Activated B cell treated with CpG ODN at 0.5 μM for 24 hours (primary cell): ENCODE measurements at regions not wholly inside any gene's neighbourhood (a gene's known extent, or its start where the extent isn't known, plus 50 kb on each side); places are given as distances from the start of the nearest gene placed in this dataset.

ENCODE experiments used
- ATAC-seq: fragments of 200-7000 bp; cut with Tn5 transposase; one replicate; pipeline ENCODE4 v1.10.0; 2021; ENCODE audit warnings: low read depth, mild to moderate bottlenecking, moderate library complexity
- CTCF ChIA-PET: fragments of 350-600 bp; sonication (Branson Sonifier 250); formaldehyde crosslinking; loops from one replicate; lab custom pipeline; 2021; ENCODE audit warnings: antibody characterized with exemption; lab: Charles Lee
- POLR2A ChIA-PET: fragments of 350-600 bp; sonication (Branson Sonifier 250); formaldehyde crosslinking; loops from one replicate; lab custom pipeline; 2021; ENCODE audit warnings: antibody characterized with exemption; lab: Charles Lee
- DNase-seq: peaks from one replicate; pipeline ENCODE4 v3.0.0; 2022
- H3K27ac Mint-ChIP-seq: one replicate; pipeline ENCODE4 v1.8.0; 2020; ENCODE audit warnings: mixed read lengths
- H3K27me3 Mint-ChIP-seq: one replicate; pipeline ENCODE4 v1.8.0; 2021; ENCODE audit warnings: mixed read lengths
- H3K36me3 Mint-ChIP-seq: one replicate; pipeline ENCODE4 v1.8.0; 2021; ENCODE audit warnings: low read depth, mixed read lengths
- H3K4me1 Mint-ChIP-seq: one replicate; pipeline ENCODE4 v1.8.0; 2021; ENCODE audit warnings: mixed read lengths
- H3K4me3 Mint-ChIP-seq: one replicate; pipeline ENCODE4 v1.8.0; 2020; ENCODE audit warnings: mild to moderate bottlenecking, mixed read lengths
- H3K9me3 Mint-ChIP-seq: one replicate; pipeline ENCODE4 v1.8.0; 2020; ENCODE audit warnings: mixed read lengths
- CTCF ChIP-seq: fragments of 200-600 bp; IDR thresholded peaks from one replicate; pipeline ENCODE4 v1.8.0; 2022; ENCODE audit warnings: antibody characterized with exemption, mild to moderate bottlenecking
- intact Hi-C: fragments of 100-400 bp; cut with micrococcal nuclease; formaldehyde crosslinking; loops from one replicate; pipeline ENCODE4 v1.15.1; 2024

GRCh38 chr22:48863965-48864528, 963.6 kb downstream of the BRD1 start:
- ChIA-PET CTCF (no interaction called here), POLR2A (no interaction called here)
- no peak for ATAC-seq
- no peak for TF ChIP-seq CTCF
- H3K27ac Mint-ChIP-seq = no peak overlapping the region
- H3K36me3 Mint-ChIP-seq = no peaks in the 10 kb centered on the region
- DNase-seq = no peak
- no peak overlapping the region for H3K4me3 Mint-ChIP-seq
- no peaks in the 10 kb centered on the region for H3K4me1 Mint-ChIP-seq
- H3K9me3 Mint-ChIP-seq = no peaks in the 10 kb centered on the region
- intact Hi-C loops = no loop called here
- no peaks in the 10 kb centered on the region for H3K27me3 Mint-ChIP-seq

- POLR2A ChIA-PET = no interaction called here
- Mint-ChIP-seq H3K9me3 (no peaks in the 10 kb centered on the region), H3K4me1 (no peaks in the 10 kb centered on the region), H3K36me3 (no peaks in the 10 kb centered on the region), H3K27me3 (no peaks in the 10 kb centered on the region), H3K27ac (no peak overlapping the region), H3K4me3 (no peak overlapping the region)
- CTCF ChIA-PET = no interaction called here
- intact Hi-C loops = no loop called here
- DNase-seq (no peak), ATAC-seq (no peak)
- TF ChIP-seq CTCF = no peak
Observed at GRCh38 chr22:48860557-48860956, 967.1 kb downstream of the BRD1 start.

- ATAC-seq (no peak), DNase-seq (no peak)
- intact Hi-C loops = no loop called here
- Mint-ChIP-seq H3K4me1 (no peaks in the 10 kb centered on the region), H3K9me3 (no peaks in the 10 kb centered on the region), H3K27me3 (no peaks in the 10 kb centered on the region), H3K27ac (no peak overlapping the region), H3K4me3 (no peak overlapping the region), H3K36me3 (no peaks in the 10 kb centered on the region)
- ChIA-PET CTCF (no interaction called here), POLR2A (no interaction called here)
- TF ChIP-seq CTCF = no peak
Observed at GRCh38 chr22:48858856-48859255, 968.8 kb downstream of the BRD1 start.

- no peak overlapping the region for H3K4me3 Mint-ChIP-seq
- DNase-seq (no peak), ATAC-seq (no peak)
- no peaks in the 10 kb centered on the region for H3K36me3 Mint-ChIP-seq
- no peaks in the 10 kb centered on the region for H3K9me3 Mint-ChIP-seq
- ChIA-PET POLR2A (no interaction called here), CTCF (no interaction called here)
- intact Hi-C loops = no loop called here
- no peak for TF ChIP-seq CTCF
- no peak overlapping the region for H3K27ac Mint-ChIP-seq
- H3K4me1 Mint-ChIP-seq = no peaks in the 10 kb centered on the region
- no peaks in the 10 kb centered on the region for H3K27me3 Mint-ChIP-seq
Observed at GRCh38 chr22:48858121-48858520, 969.6 kb downstream of the BRD1 start.

- ATAC-seq (no peak), DNase-seq (no peak)
- intact Hi-C loops = no loop called here
- ChIA-PET POLR2A (no interaction called here), CTCF (no interaction called here)
- Mint-ChIP-seq H3K27ac (no peak overlapping the region), H3K9me3 (no peaks in the 10 kb centered on the region), H3K27me3 (no peaks in the 10 kb centered on the region), H3K4me1 (no peaks in the 10 kb centered on the region), H3K4me3 (no peak overlapping the region), H3K36me3 (no peaks in the 10 kb centered on the region)
- TF ChIP-seq CTCF = no peak
Observed at GRCh38 chr22:48857202-48857805, 970.4 kb downstream of the BRD1 start.
